ENCODE measurements at regions not wholly inside any gene's neighbourhood (a gene's known extent, or its start where the extent isn't known, plus 50 kb on each side); places are given as distances from the start of the nearest gene placed in this dataset.

DNA sequence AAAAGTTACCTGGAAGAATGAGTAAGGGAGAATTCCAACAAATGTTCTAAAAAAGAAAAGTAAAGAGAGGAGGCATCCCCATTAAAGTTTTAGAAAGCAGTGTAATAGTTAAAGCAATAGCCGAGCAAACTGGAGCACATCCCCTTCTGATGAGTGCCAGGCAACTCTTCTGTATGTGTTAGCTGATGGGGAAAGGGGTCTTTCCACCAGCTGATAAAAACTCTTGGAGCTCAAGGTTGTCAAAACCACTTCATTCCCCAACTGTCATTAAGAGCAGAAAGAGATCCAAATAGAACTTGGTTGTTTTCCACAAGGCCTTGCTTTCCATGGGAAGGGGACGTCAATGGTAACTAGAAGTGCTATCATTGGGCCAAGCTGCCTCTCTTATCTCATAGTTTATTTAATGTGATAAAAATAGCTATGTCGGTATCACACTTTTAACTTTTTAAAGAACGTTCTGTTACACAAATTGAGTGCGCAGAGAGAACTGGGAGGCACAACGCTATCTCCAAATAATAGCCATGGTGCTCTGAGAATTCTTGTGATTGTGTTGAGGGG, 116.9 kb downstream of the POLR2M start:
- TF ChIP-seq POLR2AphosphoS5 (IDR thresholded peaks at IDR 0.05; ENCODE audit: low read depth) = no peak
- TF ChIP-seq, protein P1, sequence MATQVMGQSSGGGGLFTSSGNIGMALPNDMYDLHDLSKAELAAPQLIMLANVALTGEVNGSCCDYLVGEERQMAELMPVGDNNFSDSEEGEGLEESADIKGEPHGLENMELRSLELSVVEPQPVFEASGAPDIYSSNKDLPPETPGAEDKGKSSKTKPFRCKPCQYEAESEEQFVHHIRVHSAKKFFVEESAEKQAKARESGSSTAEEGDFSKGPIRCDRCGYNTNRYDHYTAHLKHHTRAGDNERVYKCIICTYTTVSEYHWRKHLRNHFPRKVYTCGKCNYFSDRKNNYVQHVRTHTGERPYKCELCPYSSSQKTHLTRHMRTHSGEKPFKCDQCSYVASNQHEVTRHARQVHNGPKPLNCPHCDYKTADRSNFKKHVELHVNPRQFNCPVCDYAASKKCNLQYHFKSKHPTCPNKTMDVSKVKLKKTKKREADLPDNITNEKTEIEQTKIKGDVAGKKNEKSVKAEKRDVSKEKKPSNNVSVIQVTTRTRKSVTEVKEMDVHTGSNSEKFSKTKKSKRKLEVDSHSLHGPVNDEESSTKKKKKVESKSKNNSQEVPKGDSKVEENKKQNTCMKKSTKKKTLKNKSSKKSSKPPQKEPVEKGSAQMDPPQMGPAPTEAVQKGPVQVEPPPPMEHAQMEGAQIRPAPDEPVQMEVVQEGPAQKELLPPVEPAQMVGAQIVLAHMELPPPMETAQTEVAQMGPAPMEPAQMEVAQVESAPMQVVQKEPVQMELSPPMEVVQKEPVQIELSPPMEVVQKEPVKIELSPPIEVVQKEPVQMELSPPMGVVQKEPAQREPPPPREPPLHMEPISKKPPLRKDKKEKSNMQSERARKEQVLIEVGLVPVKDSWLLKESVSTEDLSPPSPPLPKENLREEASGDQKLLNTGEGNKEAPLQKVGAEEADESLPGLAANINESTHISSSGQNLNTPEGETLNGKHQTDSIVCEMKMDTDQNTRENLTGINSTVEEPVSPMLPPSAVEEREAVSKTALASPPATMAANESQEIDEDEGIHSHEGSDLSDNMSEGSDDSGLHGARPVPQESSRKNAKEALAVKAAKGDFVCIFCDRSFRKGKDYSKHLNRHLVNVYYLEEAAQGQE (IDR thresholded peaks at IDR 0.05; ENCODE audit: insufficient replicate concordance, low read depth) = no peak
- TF ChIP-seq, protein P2, sequence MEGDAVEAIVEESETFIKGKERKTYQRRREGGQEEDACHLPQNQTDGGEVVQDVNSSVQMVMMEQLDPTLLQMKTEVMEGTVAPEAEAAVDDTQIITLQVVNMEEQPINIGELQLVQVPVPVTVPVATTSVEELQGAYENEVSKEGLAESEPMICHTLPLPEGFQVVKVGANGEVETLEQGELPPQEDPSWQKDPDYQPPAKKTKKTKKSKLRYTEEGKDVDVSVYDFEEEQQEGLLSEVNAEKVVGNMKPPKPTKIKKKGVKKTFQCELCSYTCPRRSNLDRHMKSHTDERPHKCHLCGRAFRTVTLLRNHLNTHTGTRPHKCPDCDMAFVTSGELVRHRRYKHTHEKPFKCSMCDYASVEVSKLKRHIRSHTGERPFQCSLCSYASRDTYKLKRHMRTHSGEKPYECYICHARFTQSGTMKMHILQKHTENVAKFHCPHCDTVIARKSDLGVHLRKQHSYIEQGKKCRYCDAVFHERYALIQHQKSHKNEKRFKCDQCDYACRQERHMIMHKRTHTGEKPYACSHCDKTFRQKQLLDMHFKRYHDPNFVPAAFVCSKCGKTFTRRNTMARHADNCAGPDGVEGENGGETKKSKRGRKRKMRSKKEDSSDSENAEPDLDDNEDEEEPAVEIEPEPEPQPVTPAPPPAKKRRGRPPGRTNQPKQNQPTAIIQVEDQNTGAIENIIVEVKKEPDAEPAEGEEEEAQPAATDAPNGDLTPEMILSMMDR (IDR thresholded peaks at IDR 0.05; ENCODE audit: insufficient read depth, low read length) = no peak
